DMS153 (cell line): ENCODE measurements at regions not wholly inside any gene's neighbourhood (a gene's known extent, or its start where the extent isn't known, plus 50 kb on each side); places are given as distances from the start of the nearest gene placed in this dataset.
"Not testable (repeated sequence)": the region's sequence is repeated elsewhere in the genome, so short reads cannot be mapped to it uniquely, and the experiment has no call there.

ENCODE experiments used
- DNase-seq: peaks from one replicate; lab custom pipeline; 2025; lab: John Stamatoyannopoulos, UW

- no peak for DNase-seq
These were observed 131.0 kb downstream of the SMIM20 start for GRCh38 chr4:26044983-26045382.

- no peak for DNase-seq
These were observed 133.8 kb downstream of the SMIM20 start for GRCh38 chr4:26047795-26048194.

GRCh38 chr4:26048378-26048882 lies 134.4 kb downstream of the SMIM20 start:
- no peak for DNase-seq

GRCh38 chr4:26048950-26049349 lies 134.9 kb downstream of the SMIM20 start:
- DNase-seq: no peak

- DNase-seq: no peak
These were observed 135.4 kb downstream of the SMIM20 start for GRCh38 chr4:26049447-26049846.

- no peak for DNase-seq
These were observed 136.2 kb downstream of the SMIM20 start for GRCh38 chr4:26050212-26050643.

GRCh38 chr4:26050671-26051070 lies 136.7 kb downstream of the SMIM20 start:
- DNase-seq: no peak

GRCh38 chr4:26051240-26051639 lies 137.2 kb downstream of the SMIM20 start:
- DNase-seq: no peak

GRCh38 chr4:26052663-26053541 lies 138.9 kb downstream of the SMIM20 start:
- DNase-seq: no peak

- no peak for DNase-seq
These were observed 139.7 kb downstream of the SMIM20 start for GRCh38 chr4:26053761-26054160.

- DNase-seq: no peak
These were observed 141.8 kb downstream of the SMIM20 start for GRCh38 chr4:26055855-26056254.

- no peak for DNase-seq
These were observed 142.4 kb downstream of the SMIM20 start for GRCh38 chr4:26056406-26056805.

GRCh38 chr4:26057839-26058238 lies 143.8 kb downstream of the SMIM20 start:
- DNase-seq: not testable (repeated sequence)

GRCh38 chr4:26058537-26058936 lies 144.5 kb downstream of the SMIM20 start:
- no peak for DNase-seq

GRCh38 chr4:26059391-26060154 lies 145.6 kb downstream of the SMIM20 start:
- no peak for DNase-seq

- DNase-seq: no peak
These were observed 146.3 kb downstream of the SMIM20 start for GRCh38 chr4:26060286-26060685.

GRCh38 chr4:26061248-26061986 lies 147.4 kb downstream of the SMIM20 start:
- DNase-seq: no peak

GRCh38 chr4:26062215-26062614 lies 148.2 kb downstream of the SMIM20 start:
- no peak for DNase-seq

GRCh38 chr4:26064009-26064408 lies 150.0 kb downstream of the SMIM20 start:
- not testable (repeated sequence) for DNase-seq

- no peak for DNase-seq
These were observed 151.8 kb downstream of the SMIM20 start for GRCh38 chr4:26065833-26066232.

GRCh38 chr4:26067035-26067434 lies 153.0 kb downstream of the SMIM20 start:
- DNase-seq: no peak

- DNase-seq: no peak
These were observed 155.2 kb downstream of the SMIM20 start for GRCh38 chr4:26069218-26069617.
